ENCODE measurements at regions not wholly inside any gene's neighbourhood (a gene's known extent, or its start where the extent isn't known, plus 50 kb on each side); places are given as distances from the start of the nearest gene placed in this dataset.

GRCh38 chr16:81175325-81175891, 63.1 kb upstream of the BCO1 start:
- in situ Hi-C loops (cut with MboI; ENCODE audit: low sequenced_read_pairs in 4 of 4) = no loop called here
- intact Hi-C loops (cut with DNase I; ENCODE audit: low total_unique reads) = no loop called here
- peaks cover under 1 to 2% of the 10 kb centered on the region in 2 donors for H3K4me1 ChIP-seq
- H3K27me3 ChIP-seq = no peaks in the 10 kb centered on the region
- H3K9me3 ChIP-seq = no peaks in the 10 kb centered on the region
- no peak overlapping the region for H3K4me3 ChIP-seq
- H3K27ac ChIP-seq = no peak overlapping the region
- no peak for DNase-seq
- TF ChIP-seq POLR2A (IDR thresholded peaks at IDR 0.05) = no peak
- TF ChIP-seq CTCF (IDR thresholded peaks at IDR 0.05 in 4 of 5, conservative IDR thresholded peaks at IDR 0.05 in 1 of 5) = no peak
- no peaks in the 10 kb centered on the region for H3K36me3 ChIP-seq
- ATAC-seq = no peak

- Histone ChIP-seq H3K4me3 (no peak overlapping the region), H3K36me3 (no peaks in the 10 kb centered on the region), H3K27ac (no peak overlapping the region), H3K4me1 (no peaks in the 10 kb centered on the region), H3K9me3 (no peaks in the 10 kb centered on the region), H3K27me3 (no peaks in the 10 kb centered on the region)
- no peak for DNase-seq
- in situ Hi-C loops (cut with MboI; ENCODE audit: low sequenced_read_pairs in 4 of 4) (no loop called here), intact Hi-C loops (cut with DNase I; ENCODE audit: low total_unique reads) (no loop called here)
- TF ChIP-seq CTCF (IDR thresholded peaks at IDR 0.05 in 4 of 5, conservative IDR thresholded peaks at IDR 0.05 in 1 of 5) (no peak), POLR2A (IDR thresholded peaks at IDR 0.05) (no peak)
- no peak for ATAC-seq
Measured at GRCh38 chr16:81174644-81175324, 63.7 kb upstream of the BCO1 start.

- Histone ChIP-seq H3K9me3 (no peaks in the 10 kb centered on the region), H3K27me3 (no peaks in the 10 kb centered on the region), H3K4me1 (no peaks in the 10 kb centered on the region), H3K4me3 (no peak overlapping the region), H3K36me3 (no peaks in the 10 kb centered on the region), H3K27ac (no peak overlapping the region)
- in situ Hi-C loops (cut with MboI; ENCODE audit: low sequenced_read_pairs in 4 of 4) (no loop called here), intact Hi-C loops (cut with DNase I; ENCODE audit: low total_unique reads) (no loop called here)
- DNase-seq = no peak
- TF ChIP-seq CTCF (IDR thresholded peaks at IDR 0.05 in 4 of 5, conservative IDR thresholded peaks at IDR 0.05 in 1 of 5) = no peak
- ATAC-seq = no peak
Measured at GRCh38 chr16:81172769-81173658, 65.5 kb upstream of the BCO1 start.

GRCh38 chr16:81170824-81171223, 67.7 kb upstream of the BCO1 start:
- intact Hi-C loops (cut with DNase I; ENCODE audit: low total_unique reads) (no loop called here), in situ Hi-C loops (cut with MboI; ENCODE audit: low sequenced_read_pairs in 4 of 4) (no loop called here)
- Histone ChIP-seq H3K4me3 (no peak overlapping the region), H3K36me3 (no peaks in the 10 kb centered on the region), H3K27ac (no peak overlapping the region), H3K9me3 (no peaks in the 10 kb centered on the region), H3K4me1 (no peaks in the 10 kb centered on the region), H3K27me3 (no peaks in the 10 kb centered on the region)
- TF ChIP-seq POLR2A (IDR thresholded peaks at IDR 0.05) (no peak), CTCF (IDR thresholded peaks at IDR 0.05 in 4 of 5, conservative IDR thresholded peaks at IDR 0.05 in 1 of 5) (no peak)
- ATAC-seq (no peak), DNase-seq (no peak)

Data from gastrocnemius medialis (tissue), 4 donors.